SHP77 treated with DMSO at 0.1 percent for 48 hours (cell line): ENCODE measurements at regions not wholly inside any gene's neighbourhood (a gene's known extent, or its start where the extent isn't known, plus 50 kb on each side); places are given as distances from the start of the nearest gene placed in this dataset.
"Not testable (repeated sequence)": the region's sequence is repeated elsewhere in the genome, so short reads cannot be mapped to it uniquely, and the experiment has no call there.

ENCODE experiments used
- DNase-seq: peaks from one replicate; lab custom pipeline; 2025; lab: John Stamatoyannopoulos, UW

DNA sequence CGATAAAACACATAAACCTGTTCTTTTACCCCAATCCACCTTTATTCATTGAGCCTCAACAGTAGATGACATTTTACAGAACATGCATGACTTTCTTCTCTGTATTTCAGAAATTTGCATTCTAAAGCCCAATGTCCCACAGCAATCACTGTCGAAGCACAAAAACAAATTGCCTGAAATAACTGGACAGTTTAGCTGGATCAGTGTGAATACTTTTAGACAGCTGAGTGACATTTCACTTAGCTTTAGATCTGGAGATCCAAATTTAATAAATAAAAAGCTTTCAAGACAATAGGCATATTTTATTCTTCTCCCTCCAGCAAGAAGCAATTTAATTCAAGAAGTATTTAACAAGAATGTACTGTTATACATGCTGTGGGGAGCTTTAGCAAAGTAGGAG lies 109.1 kb upstream of the FSCB start:
- DNase-seq, result no peak

DNA sequence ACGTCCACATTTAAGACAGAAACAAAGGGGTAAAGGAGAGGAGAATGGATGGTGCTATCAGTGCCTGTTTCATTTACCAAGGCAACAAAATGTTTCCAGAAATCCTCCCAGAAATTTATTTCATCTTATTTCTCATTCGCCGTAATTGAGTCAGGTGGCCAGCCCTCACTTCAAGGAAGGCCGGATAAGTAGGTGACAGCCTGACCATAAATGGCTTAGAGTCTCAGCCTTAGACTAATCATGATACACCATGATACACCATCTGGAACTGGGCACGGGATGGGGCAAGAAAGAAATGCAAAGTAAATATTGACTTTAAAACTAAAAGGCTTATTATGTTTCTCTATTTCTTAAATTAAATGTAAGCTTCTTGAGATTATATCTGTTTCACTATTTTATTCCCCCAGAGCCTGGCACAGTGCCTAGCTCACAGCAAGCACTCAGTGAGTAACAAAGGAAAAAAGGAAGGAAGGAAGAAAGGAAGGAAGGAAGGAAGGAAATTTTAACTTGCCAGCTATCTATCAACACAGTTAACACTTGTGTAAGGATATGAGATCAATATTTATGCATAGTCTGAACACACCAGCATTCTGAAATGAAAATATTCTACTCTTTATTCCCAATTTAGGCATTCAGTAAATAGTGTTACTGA lies 106.1 kb upstream of the FSCB start:
- DNase-seq, result no peak

DNA sequence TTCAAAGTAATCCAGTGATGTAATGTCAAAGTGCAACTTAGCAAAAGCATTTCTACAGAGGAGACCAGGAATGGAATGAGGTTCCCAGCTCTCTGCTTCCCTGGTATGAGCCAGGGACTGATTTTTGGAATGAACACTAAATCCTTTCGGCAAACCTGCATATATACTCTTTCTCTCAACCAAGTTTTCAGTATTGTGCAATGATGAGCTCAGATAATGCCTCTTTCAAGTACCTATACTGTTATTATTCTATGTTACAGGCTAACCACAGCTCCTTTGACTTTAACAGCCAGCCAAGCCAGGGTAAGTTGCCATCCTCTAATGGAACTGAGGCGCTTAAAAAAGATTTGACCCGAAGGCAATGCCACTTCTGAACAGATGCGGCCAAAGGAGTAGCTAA lies 104.9 kb upstream of the FSCB start:
- no peak for DNase-seq

DNA sequence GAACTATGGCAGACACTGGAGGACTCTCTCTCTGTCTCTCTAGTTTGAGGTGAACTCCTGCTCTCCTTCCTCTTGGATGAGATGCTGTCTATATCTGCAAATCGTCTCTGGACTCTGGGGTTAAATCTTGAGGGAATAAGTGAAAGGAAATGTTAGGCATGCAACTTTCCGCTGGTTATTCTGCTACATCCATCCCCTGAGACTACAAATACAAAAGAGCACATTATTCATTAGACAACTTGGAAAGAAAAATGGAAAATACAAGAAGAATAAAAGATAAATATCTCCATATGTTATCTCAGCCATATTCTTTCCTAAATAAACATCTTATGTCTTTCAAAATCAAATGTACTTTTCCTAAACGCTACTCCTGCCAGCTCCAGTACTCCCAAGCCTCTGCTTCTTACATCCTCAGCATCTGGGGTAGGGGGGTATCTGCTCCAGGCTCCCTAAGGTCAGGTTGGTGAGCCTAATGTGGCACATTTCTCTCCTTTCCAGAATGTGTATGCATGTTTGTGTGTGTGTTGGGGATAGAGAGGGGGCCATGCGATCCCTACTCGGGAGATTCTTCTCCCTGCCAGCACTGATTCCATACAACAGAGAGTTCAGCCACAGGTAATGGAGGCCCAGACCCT lies 102.9 kb upstream of the FSCB start:
- DNase-seq, result no peak

DNA sequence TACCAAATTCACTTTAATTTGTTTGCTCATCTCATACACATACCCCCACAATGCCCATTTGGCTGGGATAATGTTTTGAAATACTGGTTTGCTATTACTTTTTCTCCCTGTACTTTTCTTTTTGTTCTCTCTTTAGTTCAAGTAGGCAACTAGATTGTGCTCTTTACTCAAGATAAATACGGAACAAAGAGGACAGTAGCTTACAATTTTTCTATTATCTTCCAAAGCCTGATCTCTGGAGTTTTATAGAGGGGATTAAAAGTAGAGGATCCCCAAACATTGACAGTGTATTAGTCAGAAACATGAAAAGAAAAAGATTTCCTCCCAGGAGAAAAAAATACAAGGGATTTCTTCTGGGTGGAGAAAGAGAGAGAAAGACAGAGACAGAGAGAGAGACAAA lies 102.1 kb upstream of the FSCB start:
- DNase-seq, result no peak

DNA sequence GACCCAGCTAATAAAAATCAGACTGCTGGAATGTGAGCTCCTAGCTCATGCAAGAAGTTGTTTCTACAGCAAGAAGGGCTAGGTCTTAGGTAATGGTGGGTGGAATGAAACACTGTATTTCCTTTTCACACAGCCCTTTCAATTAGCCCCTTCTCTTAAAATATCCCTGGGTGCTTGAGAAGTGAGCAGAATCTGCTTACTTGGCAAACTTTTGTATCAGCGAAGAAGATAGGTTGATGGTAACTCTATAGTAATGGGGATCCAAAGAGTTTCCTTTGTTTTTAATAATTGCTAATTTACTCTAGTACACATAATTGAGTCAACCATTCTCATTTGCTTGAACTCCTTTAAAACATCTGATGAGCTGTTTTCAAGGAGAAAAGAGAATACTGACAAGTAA lies 100.6 kb upstream of the FSCB start:
- DNase-seq, result no peak

DNA sequence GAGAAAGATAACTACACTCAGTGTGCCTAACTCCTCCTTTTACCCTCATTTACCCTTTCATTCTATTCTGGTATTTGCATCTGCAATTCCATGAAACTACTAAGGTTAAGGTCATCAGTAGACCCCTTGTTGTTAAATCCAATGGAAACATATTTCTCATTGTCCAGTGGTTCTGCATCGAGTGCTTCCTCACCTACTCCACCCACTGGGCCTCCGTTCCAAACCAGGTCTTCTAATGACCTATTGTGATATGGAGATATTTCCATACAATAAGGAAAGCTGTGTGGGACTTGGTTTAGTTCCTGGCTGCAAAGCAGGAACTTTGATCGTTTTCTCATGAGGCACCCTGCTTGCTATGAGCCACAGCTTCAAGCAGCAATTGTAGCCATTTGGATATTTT lies 99.5 kb upstream of the FSCB start:
- DNase-seq, result no peak

DNA sequence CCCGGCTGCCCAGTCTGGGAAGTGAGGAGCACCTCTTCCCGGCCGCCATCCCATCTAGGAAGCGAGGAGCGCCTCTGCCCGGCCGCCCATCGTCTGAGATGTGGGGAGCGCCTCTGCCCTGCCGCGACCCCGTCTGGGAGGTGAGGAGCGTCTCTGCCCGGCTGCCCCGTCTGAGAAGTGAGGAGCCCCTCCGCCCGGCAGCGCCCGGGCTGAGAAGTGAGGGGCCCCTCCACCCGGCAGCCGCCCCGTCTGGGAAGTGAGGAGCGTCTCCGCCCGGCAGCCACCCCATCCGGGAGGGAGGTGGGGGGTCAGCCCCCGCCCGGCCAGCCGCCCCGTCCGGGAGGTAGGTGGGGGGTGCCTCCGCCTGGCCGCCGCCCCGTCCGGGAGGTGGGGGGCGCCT lies 94.2 kb upstream of the FSCB start:
- DNase-seq, result not testable (repeated sequence)

DNA sequence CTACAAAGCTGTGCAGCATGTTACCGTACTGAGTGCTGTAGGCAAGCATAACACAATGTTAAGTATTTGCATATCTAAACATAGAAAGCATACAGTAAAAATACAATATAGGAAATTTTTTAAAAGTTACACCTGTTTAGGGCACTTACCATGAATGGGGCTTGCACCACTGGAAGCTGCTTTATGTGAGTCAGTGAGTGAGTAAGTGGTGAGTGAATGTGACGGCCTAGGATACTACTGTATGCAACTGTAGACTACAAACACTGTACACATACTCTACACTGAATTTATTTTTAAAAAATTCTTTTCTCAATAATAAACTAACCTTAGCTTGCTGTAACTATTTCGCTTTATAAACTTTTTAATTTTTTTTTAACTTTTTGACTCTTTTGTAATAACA lies 82.1 kb upstream of the FSCB start:
- DNase-seq, result no peak

DNA sequence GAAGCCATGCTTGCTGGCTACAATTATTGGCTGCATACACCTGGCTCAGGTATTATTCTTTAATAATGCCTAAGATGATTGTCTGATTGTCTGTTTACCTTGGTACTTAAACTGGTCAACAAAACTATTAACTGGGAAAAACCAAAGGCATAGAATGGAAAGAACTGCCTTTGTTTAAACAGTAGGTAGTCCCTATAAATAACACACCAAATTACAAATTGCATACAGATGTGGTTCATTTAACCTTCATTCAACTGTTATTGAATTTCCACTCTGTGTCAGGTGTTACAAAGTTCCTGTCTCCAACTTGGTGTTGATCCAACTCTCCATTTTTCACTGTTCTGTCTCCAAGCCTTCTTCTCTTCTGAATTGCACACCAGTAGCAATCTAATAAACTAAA lies 79.8 kb upstream of the FSCB start:
- no peak for DNase-seq

DNA sequence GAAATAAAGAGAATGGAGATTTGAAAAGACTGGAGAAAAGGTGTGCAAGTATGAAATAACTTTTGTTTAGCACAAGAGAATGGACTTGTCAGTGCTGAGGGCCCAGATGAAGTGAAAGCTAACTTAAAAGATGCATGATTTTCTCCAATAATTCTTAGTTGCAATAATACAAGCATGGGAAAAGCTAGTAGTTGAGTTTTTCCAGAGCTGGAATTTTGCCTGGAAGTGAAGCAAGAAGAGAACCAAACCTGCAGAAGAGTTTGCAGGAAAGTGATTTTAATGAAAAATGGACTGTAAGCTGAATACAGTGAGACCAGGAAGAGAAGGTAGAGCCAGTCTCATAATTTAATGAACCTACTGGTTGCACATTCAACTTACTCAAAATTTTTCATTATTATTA lies 69.3 kb upstream of the FSCB start:
- no peak for DNase-seq

DNA sequence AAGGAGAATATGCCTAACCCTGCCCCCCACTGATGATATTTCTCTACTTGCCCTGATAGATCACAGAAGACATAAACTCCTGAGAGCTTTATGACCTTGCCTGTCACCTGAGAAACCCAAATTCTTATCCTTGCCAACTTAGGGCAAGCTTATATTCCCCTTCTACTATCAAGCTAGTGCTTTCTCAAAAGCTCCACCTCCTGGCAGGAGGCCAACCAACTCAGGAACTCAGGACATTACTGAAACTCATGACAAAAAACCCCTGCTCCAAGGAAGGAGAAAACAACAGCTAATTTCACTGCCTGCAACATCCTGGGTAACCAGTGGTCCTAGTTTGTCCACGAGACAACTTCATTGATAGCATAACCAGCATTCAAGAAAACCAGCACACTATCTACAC lies 60.9 kb upstream of the FSCB start:
- DNase-seq, result no peak

DNA sequence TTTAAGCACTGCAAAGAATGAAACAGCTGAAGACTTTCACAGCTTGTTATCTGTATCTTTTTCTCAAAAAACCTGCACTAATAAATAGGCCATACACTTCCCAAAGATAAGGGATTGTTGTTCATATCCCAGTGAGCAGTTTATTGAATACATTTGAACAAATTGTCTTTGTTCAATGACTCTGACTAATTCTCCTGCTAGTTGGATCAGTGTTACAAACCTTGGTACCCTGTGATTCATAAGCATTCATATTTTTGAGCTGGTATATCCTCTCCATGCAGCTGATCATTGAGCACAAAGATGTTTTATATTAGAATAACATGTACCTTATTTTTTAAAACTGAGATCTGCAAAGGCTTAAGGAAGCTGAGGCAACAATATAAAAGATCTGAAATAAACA lies 58.9 kb upstream of the FSCB start:
- no peak for DNase-seq

DNA sequence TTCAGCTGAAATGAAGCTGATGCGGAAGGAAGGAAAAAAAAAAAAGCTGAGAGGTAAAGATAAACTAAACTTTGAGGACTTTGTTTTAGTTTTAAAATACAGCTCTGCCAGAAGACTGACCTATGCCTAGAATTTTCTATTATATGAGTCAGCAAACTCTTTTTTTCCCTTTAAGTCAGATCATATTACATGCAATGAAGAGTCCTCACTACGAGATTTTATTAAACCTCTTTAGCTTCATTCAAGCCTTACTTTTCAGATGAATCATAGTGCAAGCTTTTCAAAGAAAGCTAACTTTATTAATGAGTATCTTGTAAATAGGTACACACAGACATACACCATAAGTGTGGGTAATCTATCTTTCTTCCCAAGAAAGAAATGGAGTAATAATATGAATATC lies 57.8 kb upstream of the FSCB start:
- no peak for DNase-seq
